H9 (cell line): ENCODE measurements at regions not wholly inside any gene's neighbourhood (a gene's known extent, or its start where the extent isn't known, plus 50 kb on each side); places are given as distances from the start of the nearest gene placed in this dataset.

Experiments
- DNase-seq: peaks from one replicate; pipeline ENCODE4 v3.0.0-alpha.2; 2017
- H2AFZ ChIP-seq: one replicate; pipeline ENCODE4 v1.6.1; 2013; ENCODE audit warnings: mild to moderate bottlenecking, low read length, control low read depth, moderate library complexity
- H2AK5ac ChIP-seq: 2 replicates; pipeline ENCODE4 v1.6.1; 2013; ENCODE audit warnings: low read length, control low read depth, mixed read lengths; ENCODE audit not compliant: insufficient read length
- H2BK120ac ChIP-seq: one replicate; pipeline ENCODE4 v1.6.1; 2013; ENCODE audit warnings: low read depth, mild to moderate bottlenecking, low read length, control low read depth, inconsistent platforms; ENCODE audit not compliant: poor library complexity, severe bottlenecking
- H2BK12ac ChIP-seq: 2 replicates; pipeline ENCODE4 v1.6.1; 2013; ENCODE audit warnings: low read length, control low read depth, mixed read lengths, low read depth; ENCODE audit not compliant: insufficient read length
- H2BK15ac ChIP-seq: 2 replicates; pipeline ENCODE4 v1.6.1; 2013; ENCODE audit warnings: low read depth, low read length, control low read depth
- H2BK20ac ChIP-seq: one replicate; pipeline ENCODE4 v1.6.1; 2013; ENCODE audit warnings: low read depth, mild to moderate bottlenecking, low read length, control low read depth, inconsistent platforms; ENCODE audit not compliant: poor library complexity, severe bottlenecking
- H2BK5ac ChIP-seq: 2 replicates; pipeline ENCODE4 v1.6.1; 2013; ENCODE audit warnings: low read length, control low read depth, mixed read lengths; ENCODE audit not compliant: insufficient read length
- H3K14ac ChIP-seq: 2 replicates; pipeline ENCODE4 v1.6.1; 2013; ENCODE audit warnings: low read length, control low read depth; ENCODE audit not compliant: insufficient read depth
- H3K18ac ChIP-seq: 2 replicates; pipeline ENCODE4 v1.6.1; 2013; ENCODE audit warnings: low read depth, mild to moderate bottlenecking, mixed read lengths, low read length, control low read depth; ENCODE audit not compliant: insufficient read length
- H3K23ac ChIP-seq: 2 replicates; pipeline ENCODE4 v1.6.1; 2013; ENCODE audit warnings: low read length, control low read depth, mixed read lengths, low read depth; ENCODE audit not compliant: insufficient read length
- H3K23me2 ChIP-seq: 2 replicates; pipeline ENCODE4 v1.6.1; 2013; ENCODE audit warnings: low read depth, mild to moderate bottlenecking, mixed read lengths, low read length, control low read depth; ENCODE audit not compliant: insufficient read length, poor library complexity, severe bottlenecking
- H3K27ac ChIP-seq: 2 replicates; pipeline ENCODE4 v1.5.1; 2013; ENCODE audit warnings: low read length, control low read depth, mixed read lengths, low read depth; ENCODE audit not compliant: insufficient read length
- H3K27me3 ChIP-seq: 2 replicates; pipeline ENCODE4 v1.6.1; 2013; ENCODE audit warnings: low read length, control low read depth, inconsistent platforms; ENCODE audit not compliant: insufficient read depth
- H3K4ac ChIP-seq: 2 replicates; pipeline ENCODE4 v1.6.1; 2013; ENCODE audit warnings: low read depth, mild to moderate bottlenecking, control low read depth, inconsistent platforms, low read length, moderate library complexity
- H3K4me1 ChIP-seq: 2 replicates; pipeline ENCODE4 v1.6.1; 2013; ENCODE audit warnings: low read length, control low read depth, inconsistent platforms; ENCODE audit not compliant: insufficient read depth
- H3K4me2 ChIP-seq: 2 replicates; pipeline ENCODE4 v1.6.1; 2013; ENCODE audit warnings: low read length, control low read depth, mixed read lengths; ENCODE audit not compliant: insufficient read length, insufficient read depth
- H3K56ac ChIP-seq: 2 replicates; pipeline ENCODE4 v1.6.1; 2013; ENCODE audit warnings: low read depth, mild to moderate bottlenecking, mixed read lengths, low read length, control low read depth; ENCODE audit not compliant: insufficient read length
- H3K79me1 ChIP-seq: 2 replicates; pipeline ENCODE4 v1.6.1; 2013; ENCODE audit warnings: low read depth, mild to moderate bottlenecking, moderate library complexity, low read length, control low read depth, inconsistent platforms; ENCODE audit not compliant: insufficient read depth, poor library complexity, severe bottlenecking
- H3K79me2 ChIP-seq: 2 replicates; pipeline ENCODE4 v1.6.1; 2013; ENCODE audit warnings: low read length, control low read depth, inconsistent platforms; ENCODE audit not compliant: insufficient read depth
- H3K9ac ChIP-seq: 2 replicates; pipeline ENCODE4 v1.6.1; 2013; ENCODE audit warnings: low read length, control low read depth, mixed read lengths; ENCODE audit not compliant: insufficient read length; ENCODE audit errors: extremely low read depth
- H3K9me3 ChIP-seq: one replicate; pipeline ENCODE4 v1.6.1; 2013; ENCODE audit warnings: low read depth, low read length, inconsistent platforms; ENCODE audit not compliant: control insufficient read depth
- H3T11ph ChIP-seq: one replicate; pipeline ENCODE4 v1.6.1; 2013; ENCODE audit warnings: mild to moderate bottlenecking, low read length, control low read depth, inconsistent platforms
- H4K20me1 ChIP-seq: one replicate; pipeline ENCODE4 v1.6.1; 2013; ENCODE audit not compliant: control insufficient read depth, insufficient read length, insufficient read depth
- H4K5ac ChIP-seq: 2 replicates; pipeline ENCODE4 v1.6.1; 2013; ENCODE audit warnings: low read depth, mild to moderate bottlenecking, mixed read lengths, low read length, control low read depth; ENCODE audit not compliant: insufficient read length
- H4K8ac ChIP-seq: replicated peaks from 2 replicates; pipeline ENCODE4 v1.6.1; 2013; ENCODE audit warnings: low read length, control low read depth, mixed read lengths, low read depth; ENCODE audit not compliant: insufficient read length
- H4K91ac ChIP-seq: 2 replicates; pipeline ENCODE4 v1.6.1; 2013; ENCODE audit warnings: low read depth, mild to moderate bottlenecking, moderate library complexity, mixed read lengths, low read length, control low read depth; ENCODE audit not compliant: insufficient read length
- H3K27ac Mint-ChIP-seq, 3 experiments: 2 replicates in 2 of 3; 3 replicates in 1 of 3; pipeline ENCODE4 v1.8.0; 2020 to 2021; ENCODE audit warnings: mixed read lengths in 3 of 3, mild to moderate bottlenecking in 1 of 3, moderate library complexity in 1 of 3
- H3K27me3 Mint-ChIP-seq: 2 replicates; pipeline ENCODE4 v1.8.0; 2021; ENCODE audit warnings: low read depth, mild to moderate bottlenecking, moderate library complexity, mixed read lengths
- H3K36me3 Mint-ChIP-seq, 3 experiments: 2 replicates in 2 of 3; 3 replicates in 1 of 3; pipeline ENCODE4 v1.8.0; 2020 to 2021; ENCODE audit warnings: low read depth in 3 of 3, mixed read lengths in 3 of 3; ENCODE audit not compliant: insufficient read depth in 1 of 3
- H3K4me1 Mint-ChIP-seq, 2 experiments: 2 replicates each; pipeline ENCODE4 v1.8.0; 2020; ENCODE audit warnings: mixed read lengths in 2 of 2
- H3K4me3 Mint-ChIP-seq, 2 experiments: 2 replicates in 1 of 2; 3 replicates in 1 of 2; pipeline ENCODE4 v1.8.0; 2020 to 2021; ENCODE audit warnings: mild to moderate bottlenecking in 2 of 2, mixed read lengths in 2 of 2, moderate library complexity in 1 of 2
- H3K9me3 Mint-ChIP-seq, 2 experiments: 2 replicates in 1 of 2; 3 replicates in 1 of 2; pipeline ENCODE4 v1.8.0; 2020; ENCODE audit warnings: mild to moderate bottlenecking in 2 of 2, mixed read lengths in 2 of 2, moderate library complexity in 1 of 2
- CTCF ChIP-seq: fragments of 200-600 bp; sonication (generic); conservative IDR thresholded peaks from 3 replicates; pipeline ENCODE4 v1.8.0; 2021; ENCODE audit warnings: antibody characterized with exemption, mild to moderate bottlenecking
- WGBS: extraction: QIAGEN DNeasy Blood & Tissue Kit; methylation state at CpG from one replicate; pipeline ENCODE4 v1.1.7; 2013; ENCODE audit warnings: missing lambda C conversion rate, low lambda C conversion rate, mixed read lengths; ENCODE audit not compliant: insufficient read length; ENCODE audit errors: extremely low coverage; 5-methylcytosine and 5-hydroxymethylcytosine counted together

DNA sequence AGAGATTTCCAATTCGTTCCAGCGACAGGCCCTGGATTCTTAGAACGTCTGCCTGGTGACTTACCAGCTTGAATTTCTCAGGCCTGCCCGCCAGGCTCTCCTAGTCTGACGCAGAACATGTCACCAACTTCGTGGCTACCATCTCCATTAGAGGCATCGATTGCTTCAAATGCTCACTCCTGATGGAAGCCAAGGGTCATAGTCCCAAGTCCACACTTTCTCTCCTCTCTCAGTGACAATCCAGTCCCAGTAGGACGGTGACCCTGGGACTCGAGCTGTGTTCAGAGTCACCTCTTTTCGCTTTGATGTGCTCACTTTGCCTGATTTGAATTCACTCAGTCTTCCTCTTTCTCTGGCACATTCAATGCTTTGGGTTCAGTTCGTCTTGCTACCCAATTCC lies 94.8 kb downstream of the GADD45G start:
- H2BK120ac ChIP-seq = no peak overlapping the region
- no peaks in the 10 kb centered on the region for H4K20me1 ChIP-seq
- Mint-ChIP-seq H3K9me3 (no peaks in the 10 kb centered on the region), H3K4me3 (no peak overlapping the region), H3K27ac (no peak overlapping the region), H3K4me1 (peaks cover 43 to 44% of the 10 kb centered on the region in 2 experiments), H3K27me3 (peaks cover 9% of the 10 kb centered on the region), H3K36me3 (peaks cover 0 to 9% (median 0%) of the 10 kb centered on the region in 3 experiments; a peak in 3 of 7 replicates)
- no CpG with 5 or more reads among the region's 11 CpGs for WGBS
- H3K23me2 ChIP-seq = no peaks in the 10 kb centered on the region
- no peak overlapping the region for H3K9ac ChIP-seq
- H2BK12ac ChIP-seq = no peak overlapping the region
- H2BK20ac ChIP-seq = no peak overlapping the region
- H3K4ac ChIP-seq = no peak overlapping the region
- H3K9me3 ChIP-seq = no peaks in the 10 kb centered on the region
- no peak overlapping the region for H2BK15ac ChIP-seq
- H2AFZ ChIP-seq = no peak overlapping the region
- H3K56ac ChIP-seq = no peak overlapping the region
- no peak overlapping the region for H3T11ph ChIP-seq
- H3K79me2 ChIP-seq = no peaks in the 10 kb centered on the region
- no peak overlapping the region for H3K27ac ChIP-seq
- TF ChIP-seq CTCF = no peak
- no peak overlapping the region for H2BK5ac ChIP-seq
- peaks cover 2% of the 10 kb centered on the region for H3K4me1 ChIP-seq
- no peak overlapping the region for H3K14ac ChIP-seq
- no peak overlapping the region for H3K23ac ChIP-seq
- no peak overlapping the region for H4K91ac ChIP-seq
- no peak overlapping the region for H4K5ac ChIP-seq
- H3K18ac ChIP-seq = no peak overlapping the region
- H3K4me2 ChIP-seq = no peak overlapping the region
- no peaks in the 10 kb centered on the region for H3K27me3 ChIP-seq
- no peak overlapping the region for H2AK5ac ChIP-seq
- DNase-seq = no peak
- H4K8ac ChIP-seq = no peak overlapping the region
- H3K79me1 ChIP-seq = no peaks in the 10 kb centered on the region
